ENCODE measurements at regions not wholly inside any gene's neighbourhood (a gene's known extent, or its start where the extent isn't known, plus 50 kb on each side); places are given as distances from the start of the nearest gene placed in this dataset.
A peak's percentile ranks its signal among the peaks of the same experiment; 100 is the strongest.

DNA sequence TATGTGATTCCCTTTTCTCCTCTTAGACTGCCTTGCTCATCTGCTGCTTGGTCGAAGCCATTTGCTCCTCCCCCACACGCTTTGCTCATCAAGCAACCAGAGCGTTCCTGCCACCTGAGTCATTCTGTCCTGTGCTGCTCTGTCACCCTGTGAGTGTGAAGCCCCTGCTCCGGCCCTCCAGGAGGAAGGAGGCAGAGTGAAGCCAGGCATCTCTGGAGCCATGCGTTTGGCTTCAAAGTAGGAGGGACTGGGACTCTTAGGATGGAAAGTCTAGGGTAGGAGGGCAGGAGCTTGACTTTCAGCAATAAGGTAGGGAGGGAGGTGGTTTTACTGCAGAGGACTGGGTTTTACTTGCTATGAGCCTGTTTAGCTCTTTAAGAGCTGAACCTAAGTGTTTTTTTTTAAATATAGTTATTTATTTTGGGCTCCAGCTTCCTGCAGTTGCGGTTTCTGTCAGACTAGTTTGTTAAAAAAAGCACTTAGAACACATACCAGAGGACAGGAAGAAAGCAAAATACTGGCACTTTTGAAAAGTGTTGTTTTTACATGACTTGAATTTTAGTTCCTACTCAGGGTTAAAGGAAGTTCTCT is 63.6 kb downstream of the SPINK2 start:
- TF ChIP-seq, protein P1, sequence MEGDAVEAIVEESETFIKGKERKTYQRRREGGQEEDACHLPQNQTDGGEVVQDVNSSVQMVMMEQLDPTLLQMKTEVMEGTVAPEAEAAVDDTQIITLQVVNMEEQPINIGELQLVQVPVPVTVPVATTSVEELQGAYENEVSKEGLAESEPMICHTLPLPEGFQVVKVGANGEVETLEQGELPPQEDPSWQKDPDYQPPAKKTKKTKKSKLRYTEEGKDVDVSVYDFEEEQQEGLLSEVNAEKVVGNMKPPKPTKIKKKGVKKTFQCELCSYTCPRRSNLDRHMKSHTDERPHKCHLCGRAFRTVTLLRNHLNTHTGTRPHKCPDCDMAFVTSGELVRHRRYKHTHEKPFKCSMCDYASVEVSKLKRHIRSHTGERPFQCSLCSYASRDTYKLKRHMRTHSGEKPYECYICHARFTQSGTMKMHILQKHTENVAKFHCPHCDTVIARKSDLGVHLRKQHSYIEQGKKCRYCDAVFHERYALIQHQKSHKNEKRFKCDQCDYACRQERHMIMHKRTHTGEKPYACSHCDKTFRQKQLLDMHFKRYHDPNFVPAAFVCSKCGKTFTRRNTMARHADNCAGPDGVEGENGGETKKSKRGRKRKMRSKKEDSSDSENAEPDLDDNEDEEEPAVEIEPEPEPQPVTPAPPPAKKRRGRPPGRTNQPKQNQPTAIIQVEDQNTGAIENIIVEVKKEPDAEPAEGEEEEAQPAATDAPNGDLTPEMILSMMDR (IDR thresholded peaks at IDR 0.05) = no peak
- peak; percentile 73 for DNase-seq (ENCODE audit: low spot score)
- H3K27ac ChIP-seq = peak overlapping the region in 1 of 2 donors; percentile 12
- no peak overlapping the region for H3K4me3 ChIP-seq

DNA sequence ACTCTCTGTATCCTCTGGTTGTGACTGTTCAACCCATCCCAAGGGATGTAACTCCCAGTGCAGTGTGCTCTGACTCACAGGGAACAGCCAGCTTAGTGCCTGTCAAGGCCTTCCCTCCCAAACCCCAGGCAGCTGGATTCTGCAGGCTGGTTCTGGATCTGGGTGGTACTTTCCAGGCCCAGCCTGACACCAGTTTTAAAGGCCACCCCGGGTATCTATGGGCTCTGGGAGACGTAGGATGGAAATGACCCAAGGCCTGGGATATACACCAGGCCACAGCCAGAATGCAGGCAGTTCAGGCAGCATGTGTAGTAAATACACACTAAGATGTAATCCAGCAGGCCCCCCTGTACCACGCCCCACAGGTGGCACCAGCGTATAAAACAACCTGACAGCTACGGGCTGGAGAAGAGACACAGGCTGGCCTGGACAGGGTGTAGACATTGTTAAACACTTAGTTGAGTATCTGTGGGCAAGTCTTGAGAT is 64.2 kb downstream of the SPINK2 start:
- Histone ChIP-seq H3K27ac (peak overlapping the region; percentile 12 to 70), H3K4me3 (no peak overlapping the region)
- TF ChIP-seq, protein P1 (IDR thresholded peaks at IDR 0.05) = no peak
- peak; percentile 70 for DNase-seq (ENCODE audit: low spot score)

DNA sequence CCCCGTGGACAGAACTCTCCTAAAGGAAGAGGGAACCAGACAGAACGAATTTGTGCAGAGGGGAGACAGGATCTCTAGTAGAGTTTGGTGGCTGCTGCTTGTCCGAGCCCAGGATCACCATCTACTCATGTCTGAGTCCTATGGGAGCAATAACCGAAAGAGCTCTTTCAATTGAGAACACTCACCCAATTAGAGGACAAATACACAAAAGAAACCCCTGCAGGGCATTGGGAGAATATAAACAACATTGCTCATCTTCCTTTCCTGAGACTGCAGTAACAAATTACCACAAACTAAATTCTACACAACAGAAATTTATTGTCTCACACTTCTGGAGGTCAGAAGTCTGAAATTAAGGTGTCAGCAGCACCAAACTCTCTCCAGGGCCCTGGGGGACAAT is 65.6 kb downstream of the SPINK2 start:
- no peak overlapping the region for H3K4me3 ChIP-seq
- DNase-seq (ENCODE audit: low spot score) = no peak
- TF ChIP-seq, protein P1 (IDR thresholded peaks at IDR 0.05) = no peak
- no peak overlapping the region for H3K27ac ChIP-seq

DNA sequence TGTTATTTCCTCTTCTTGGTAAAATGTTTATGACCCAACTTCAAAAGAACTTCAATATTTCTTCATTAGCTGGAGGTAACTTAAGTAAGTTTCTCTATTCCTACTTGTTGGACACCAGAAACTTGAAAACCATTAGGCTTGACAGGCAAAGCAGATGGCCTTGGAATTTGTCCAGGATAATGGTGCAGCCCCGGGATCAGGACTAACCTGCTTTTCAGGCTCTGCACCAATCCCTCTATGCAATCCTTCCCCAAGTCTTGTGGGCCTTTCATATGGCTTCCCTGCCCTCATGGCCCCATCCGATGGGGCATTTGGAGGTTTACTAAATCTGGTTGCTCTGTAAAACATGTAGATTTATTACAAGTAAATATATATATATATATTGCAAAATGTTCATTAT is 68.5 kb downstream of the SPINK2 start:
- no peak overlapping the region for H3K27ac ChIP-seq
- no peak for DNase-seq (ENCODE audit: low spot score)
- TF ChIP-seq, protein P1 (IDR thresholded peaks at IDR 0.05) = no peak
- H3K4me3 ChIP-seq = no peak overlapping the region

DNA sequence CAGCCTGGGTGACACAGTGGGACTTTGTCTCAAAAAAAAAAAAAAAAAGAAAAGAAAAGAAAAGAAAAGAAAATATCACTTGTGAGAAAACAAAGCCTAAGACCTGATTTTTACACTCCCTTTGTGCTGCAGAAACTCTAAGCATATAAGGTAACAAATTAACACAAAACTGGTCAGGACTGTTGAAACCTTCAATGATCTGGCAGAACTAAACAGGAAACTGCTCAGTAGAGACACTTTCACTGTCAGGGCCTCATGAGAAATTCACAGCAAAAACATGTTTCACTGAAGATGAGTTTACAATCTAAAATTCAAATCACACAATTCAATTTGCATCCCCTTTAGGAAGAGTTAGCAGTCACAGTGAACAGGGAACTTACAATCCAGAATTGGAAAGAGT is 69.1 kb upstream of the HOPX start:
- H3K27ac ChIP-seq = no peak overlapping the region
- no peak overlapping the region for H3K4me3 ChIP-seq
- TF ChIP-seq, protein P1 (IDR thresholded peaks at IDR 0.05) = no peak
- DNase-seq (ENCODE audit: low spot score) = no peak

DNA sequence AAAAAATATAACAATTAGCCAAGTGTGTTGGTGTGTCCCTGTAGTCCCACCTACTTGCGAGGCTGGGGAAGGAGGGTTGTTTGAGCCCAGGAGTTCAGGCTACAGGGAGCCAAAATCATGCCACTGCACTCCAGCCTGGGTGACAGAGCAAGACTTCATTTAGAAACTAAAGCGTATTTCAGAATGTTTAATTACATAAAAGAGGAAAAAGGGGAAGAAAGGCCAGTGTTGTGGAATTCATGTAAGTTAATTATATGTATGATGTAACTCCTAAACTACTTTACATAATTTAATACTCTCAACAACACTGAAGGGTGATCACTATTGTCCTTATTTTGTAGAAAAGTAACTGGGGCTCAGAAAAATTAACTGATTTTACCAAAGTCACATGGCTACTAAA is 67.2 kb upstream of the HOPX start:
- TF ChIP-seq, protein P1 (IDR thresholded peaks at IDR 0.05) = no peak
- no peak overlapping the region for H3K4me3 ChIP-seq
- H3K27ac ChIP-seq = no peak overlapping the region
- DNase-seq (ENCODE audit: low spot score) = no peak

DNA sequence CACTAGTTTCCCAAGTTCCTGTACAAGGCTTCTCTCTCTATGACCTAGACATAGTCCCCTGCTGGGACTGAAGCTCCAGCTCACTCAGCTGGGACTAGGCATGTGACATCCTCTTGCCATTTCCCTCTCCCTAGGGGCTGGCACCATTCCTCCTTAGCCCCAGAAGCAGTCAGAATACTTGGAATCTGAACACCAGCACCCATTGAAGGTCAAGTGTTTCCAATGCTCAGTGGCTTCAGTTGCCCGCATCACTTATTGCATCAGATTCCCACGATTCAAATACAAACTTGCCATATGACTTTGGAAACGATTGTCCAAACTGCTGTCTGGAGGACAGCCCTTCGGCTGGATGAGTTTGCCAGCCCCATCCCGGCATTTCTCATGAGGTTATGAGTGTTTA is 65.5 kb upstream of the HOPX start:
- H3K27ac ChIP-seq = no peak overlapping the region
- TF ChIP-seq, protein P1 (IDR thresholded peaks at IDR 0.05) = no peak
- no peak for DNase-seq (ENCODE audit: low spot score)
- no peak overlapping the region for H3K4me3 ChIP-seq

Data from coronary artery (tissue), 2 donors.